HG03159 (cell line): ENCODE measurements at regions not wholly inside any gene's neighbourhood (a gene's known extent, or its start where the extent isn't known, plus 50 kb on each side); places are given as distances from the start of the nearest gene placed in this dataset.
"Not testable (repeated sequence)": the region's sequence is repeated elsewhere in the genome, so short reads cannot be mapped to it uniquely, and the experiment has no call there.

ENCODE experiments used
- ATAC-seq: cut with Tn5 transposase; IDR thresholded peaks from one replicate; pipeline ENCODE4 v1.9.1; 2021; ENCODE audit warnings: mild to moderate bottlenecking, moderate library complexity; ENCODE audit not compliant: unreplicated experiment

DNA sequence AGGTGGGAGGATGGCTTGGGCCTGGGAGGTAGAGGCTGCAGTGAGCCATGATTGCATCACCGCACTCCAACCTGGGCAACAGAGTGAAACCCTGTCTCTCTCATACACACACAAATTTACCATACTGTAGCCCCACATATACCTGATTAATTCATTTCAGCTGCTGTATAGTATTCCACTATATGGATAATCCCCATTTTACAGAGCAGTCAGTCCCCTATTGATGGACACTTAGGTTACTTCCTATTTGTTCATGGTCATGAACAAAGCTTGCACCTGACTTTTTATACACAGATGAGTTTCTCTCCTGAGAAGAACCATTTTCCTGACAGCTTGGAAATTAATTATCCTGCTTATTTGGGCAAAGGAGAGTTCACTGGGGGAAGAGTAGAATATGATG lies 59.2 kb downstream of the EMX2 start:
- ATAC-seq, result no peak

DNA sequence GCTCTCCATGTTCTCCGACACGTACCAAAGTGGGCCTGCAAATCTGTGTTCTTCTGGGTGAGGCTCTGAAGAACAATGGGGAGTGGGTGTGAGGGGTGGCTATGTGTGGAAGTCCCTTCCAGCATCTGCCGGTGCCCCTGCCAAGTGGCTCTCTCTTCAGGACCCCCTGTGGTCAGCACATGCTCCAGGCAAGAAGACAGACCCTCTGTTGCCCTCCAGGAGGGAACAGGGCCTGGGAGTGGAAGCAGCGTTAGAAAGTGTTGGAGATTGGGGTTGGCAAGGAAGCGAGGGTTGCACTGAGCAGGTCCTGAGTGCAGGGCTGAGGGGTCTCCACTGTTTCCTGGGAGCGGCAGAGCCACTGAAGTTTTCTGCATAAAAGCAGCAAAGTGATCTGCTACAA lies 60.5 kb downstream of the EMX2 start:
- no peak for ATAC-seq

DNA sequence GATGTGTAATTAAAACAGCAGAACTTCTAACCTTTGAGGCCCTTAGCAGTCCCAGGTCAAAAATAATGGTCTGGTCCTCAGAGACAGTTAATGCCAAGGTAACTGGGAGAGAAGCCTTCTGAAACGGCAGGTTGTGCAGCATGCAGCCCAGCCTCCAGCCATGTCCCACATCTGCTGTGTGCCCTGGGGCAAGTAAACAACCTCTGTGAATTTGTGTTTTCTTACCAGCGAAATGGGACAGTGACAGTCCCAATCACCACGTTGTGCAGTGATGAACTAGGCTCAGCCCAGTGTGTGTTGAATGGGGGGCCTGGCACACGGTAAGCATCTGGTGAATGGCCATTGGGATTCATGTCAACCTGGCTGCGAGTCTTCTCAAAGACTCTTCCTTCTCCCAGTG lies 61.2 kb downstream of the EMX2 start:
- ATAC-seq, result no peak

DNA sequence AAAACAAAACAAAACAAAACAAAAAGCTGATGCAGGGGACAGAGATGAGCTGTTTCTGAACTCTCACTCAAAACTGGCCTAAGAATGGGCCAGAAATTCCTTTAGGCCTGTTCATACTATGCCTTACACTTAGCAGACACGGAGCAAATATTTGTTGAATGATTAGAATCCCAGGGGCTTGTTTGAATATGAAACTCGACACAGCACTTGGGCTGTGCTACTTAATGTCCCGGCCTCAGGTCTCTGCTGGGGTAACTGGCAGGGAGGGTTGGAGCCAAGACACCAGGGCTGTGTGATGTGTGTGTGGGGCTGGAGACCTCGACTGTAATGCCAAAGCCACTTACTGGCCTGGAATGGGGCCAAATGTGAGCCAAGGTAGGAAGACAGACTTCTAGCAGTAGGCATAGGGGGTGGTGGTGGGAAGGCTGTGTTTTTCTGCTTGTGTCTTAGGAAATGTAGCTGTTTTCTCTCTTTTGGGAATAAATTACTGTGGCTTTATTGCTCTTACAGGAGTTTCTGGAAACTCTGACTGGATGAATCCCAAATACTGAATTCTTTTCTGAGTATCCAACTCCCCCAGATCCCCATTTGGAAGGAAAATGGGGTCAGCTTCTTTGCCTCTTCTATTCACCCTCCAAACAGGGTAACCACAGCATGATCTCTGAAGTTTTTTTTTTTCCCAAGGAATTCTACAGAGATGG lies 66.7 kb downstream of the EMX2 start:
- ATAC-seq, result no peak

DNA sequence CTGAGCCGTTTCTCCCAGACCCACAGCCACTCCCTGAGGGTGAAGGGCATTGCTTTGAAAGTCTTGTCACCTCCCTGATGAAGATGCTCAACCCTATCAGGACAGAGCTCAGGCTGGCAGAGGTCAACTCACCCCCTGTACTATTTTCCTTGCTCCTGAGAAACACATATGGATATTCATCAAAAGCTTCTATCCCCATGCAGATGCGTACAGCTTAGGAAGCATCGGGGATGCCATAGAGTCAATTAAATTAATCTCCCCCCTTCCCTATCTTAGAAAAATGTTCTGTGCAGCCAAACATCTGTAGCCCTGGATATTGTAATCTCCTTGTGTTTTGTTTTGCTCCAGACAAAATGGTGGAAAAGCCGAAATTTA lies 67.2 kb downstream of the EMX2 start:
- no peak for ATAC-seq

DNA sequence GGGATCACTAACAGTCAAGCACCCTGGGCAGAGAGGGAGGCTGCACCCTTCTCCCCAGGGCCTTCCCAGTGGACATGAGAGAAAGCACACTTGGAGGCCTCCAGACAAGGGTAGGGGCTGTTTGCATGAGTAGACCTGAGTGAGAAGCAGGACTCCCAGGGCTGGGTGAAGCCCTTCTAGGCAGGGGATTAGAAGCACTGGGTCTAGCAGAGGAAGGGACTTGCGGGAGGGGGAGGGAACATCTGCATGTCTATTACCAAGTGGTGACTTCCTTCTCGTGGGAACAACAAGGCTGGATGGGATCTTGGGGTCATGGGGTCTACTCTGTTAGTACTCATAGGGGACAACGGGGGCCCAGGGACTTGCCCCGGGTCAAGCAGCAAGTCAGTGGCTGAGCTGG lies 67.8 kb downstream of the EMX2 start:
- ATAC-seq, result no peak

DNA sequence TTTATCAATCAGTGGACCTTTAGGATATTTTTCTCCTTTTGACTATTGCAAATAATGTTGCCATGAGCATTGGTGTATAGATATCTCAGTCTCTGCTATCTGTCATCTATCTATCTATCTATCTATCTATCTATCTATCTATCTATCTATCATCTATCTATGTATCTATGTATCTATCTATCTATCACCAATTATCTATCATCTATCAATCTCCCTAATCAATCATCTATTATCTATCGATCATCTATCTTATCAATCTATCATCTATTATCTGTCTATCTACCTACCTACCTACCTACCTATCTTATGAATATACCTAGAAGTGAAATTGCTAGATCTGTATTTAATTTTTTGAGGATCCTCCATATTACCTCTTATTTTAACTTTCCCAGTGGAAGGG lies 69.6 kb downstream of the EMX2 start:
- no peak for ATAC-seq

DNA sequence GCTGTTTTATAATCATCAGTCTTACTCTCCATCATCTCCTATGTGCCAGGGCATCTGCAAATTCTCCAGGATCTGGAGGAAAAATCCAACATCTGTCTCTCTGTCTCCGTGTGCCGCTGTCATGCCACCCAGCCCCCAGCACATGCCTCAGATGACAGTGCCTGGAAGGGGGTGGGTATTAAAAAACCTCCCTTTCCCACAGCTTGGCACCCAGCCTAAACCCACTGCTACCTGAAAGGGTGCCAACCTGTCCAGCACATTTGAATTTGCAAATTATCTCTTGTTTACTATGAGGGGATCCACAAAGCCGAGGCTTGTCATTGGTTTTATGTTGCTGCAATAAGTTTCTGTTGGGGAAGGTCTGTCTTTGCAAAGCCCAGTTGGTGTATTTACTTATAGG lies 73.1 kb downstream of the EMX2 start:
- no peak for ATAC-seq

DNA sequence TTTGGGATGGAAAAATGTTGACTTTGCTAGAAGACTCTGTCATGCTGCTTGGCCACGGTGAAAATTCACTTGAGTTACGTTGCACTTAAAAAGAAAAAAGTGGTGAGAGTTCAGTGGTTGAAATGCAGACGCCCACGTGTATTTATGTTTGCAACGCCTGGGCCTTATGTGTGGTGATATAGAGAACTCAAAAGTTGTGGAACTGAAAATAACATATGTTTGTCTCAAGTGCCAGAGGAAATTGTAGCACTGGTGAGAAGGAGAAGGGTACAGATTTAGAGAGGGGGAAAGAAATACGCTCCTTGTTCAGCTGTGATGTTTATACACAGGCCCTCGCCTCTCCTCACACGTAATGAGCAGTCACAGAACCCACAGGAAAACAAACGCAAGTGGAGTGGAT lies 73.6 kb downstream of the EMX2 start:
- ATAC-seq, result peak; percentile 50

DNA sequence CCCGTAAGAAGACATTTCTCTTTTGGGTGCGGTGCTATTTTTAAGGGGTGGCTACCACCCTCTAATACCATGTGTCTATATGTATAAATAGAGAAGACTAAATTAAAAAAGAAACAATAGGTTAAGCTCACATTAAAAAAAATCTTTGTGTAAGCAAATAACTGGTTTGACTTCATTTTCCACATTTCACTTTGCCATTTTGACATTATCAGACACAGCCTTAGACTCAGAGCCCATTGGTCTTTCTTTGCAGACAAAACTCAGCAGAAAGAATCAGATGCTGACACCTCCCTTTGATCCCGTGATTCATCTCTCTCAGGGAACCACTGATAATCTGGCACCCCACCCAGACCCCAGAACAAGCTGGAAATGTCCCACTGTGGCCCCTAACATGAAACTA lies 74.5 kb downstream of the EMX2 start:
- no peak for ATAC-seq

DNA sequence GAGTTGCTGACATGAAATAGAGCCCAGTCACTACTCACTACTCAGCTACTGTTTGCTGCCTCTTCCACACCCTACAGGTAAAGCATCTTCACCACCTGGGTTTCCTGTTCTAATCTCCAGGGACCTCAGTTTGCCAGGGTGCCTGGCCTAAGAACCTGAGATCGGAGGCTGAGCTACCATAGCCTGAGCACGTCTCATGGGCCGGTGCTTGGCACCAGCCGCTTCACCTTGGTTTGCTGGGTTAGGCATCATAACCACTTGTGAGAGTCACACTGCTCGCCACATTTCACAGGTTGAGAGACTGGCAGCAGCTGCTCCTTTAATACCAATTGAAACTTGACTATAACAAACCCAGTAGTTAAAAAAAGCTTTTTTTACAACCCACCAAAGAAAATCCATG lies 75.1 kb downstream of the EMX2 start:
- ATAC-seq, result no peak

DNA sequence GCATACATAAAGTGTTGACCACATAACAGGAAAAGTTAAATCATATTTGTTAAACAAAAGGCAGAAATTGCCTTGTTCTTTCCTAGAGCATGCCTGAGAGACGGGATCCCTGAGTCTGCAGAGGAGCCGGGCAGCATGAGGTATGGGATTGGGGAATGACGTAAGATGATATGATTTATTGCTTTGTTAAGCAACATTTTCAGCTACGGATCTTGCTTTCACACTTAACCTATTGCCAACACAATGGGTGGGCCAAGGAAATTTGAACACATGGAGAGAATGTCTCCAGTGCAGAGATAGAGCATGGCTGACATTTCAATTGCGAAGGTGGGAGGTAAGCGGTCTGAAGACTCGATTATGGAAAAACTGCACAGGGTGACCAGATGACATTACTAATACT lies 76.7 kb downstream of the EMX2 start:
- ATAC-seq, result no peak

DNA sequence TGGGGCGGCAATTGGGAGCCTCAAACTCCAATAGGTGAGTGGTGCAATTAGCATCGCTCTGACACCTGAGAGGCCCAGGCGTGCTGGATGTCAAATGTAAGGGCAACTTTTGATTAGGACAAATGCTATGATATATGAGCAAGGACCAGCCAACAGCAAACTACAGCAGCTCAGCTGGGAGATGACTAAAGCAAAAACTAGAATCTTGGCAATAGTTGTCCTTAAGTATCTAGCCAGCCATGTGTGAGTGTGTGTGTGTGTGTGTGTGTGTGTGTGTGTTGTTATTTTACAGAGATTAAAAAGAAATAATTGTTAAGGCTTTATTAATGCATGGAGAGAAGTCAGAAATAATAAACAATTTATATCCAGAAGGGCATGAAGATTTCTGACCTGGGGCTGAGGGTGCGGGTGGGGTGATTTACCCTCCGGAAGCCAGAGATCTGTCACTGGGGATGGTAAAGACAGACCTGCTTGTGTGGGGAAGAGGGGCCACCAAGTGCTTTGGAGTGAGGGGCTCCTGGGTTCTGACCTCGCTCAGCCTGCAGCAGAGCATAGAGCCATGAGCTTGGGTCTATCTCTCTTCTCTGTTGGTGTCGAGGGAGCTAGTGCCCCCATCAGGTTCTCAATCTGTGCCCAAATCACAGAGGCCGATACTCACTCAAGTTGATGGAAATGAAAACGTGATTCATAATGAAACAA lies 77.3 kb downstream of the EMX2 start:
- ATAC-seq, result no peak

DNA sequence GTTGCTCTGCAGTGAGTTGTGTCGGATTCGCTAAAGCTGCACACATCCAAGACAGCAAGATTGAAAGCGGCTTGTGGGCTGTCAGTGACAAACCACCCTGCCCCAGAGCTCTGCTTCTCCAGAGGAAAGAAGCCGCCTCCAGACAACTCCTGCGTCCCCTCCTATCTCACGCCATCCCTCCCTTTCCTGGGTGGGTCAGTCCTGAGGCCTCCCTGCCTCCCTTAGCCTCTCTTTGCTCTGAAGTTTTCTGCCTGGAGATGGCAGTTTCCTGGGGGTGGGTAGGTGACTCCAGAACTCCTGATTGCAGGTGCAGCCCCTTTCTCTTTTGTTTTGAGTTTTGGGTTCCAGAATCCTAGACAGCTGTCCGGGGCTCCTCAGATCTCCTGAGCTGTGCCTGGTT lies 78.7 kb downstream of the EMX2 start:
- ATAC-seq, result no peak

DNA sequence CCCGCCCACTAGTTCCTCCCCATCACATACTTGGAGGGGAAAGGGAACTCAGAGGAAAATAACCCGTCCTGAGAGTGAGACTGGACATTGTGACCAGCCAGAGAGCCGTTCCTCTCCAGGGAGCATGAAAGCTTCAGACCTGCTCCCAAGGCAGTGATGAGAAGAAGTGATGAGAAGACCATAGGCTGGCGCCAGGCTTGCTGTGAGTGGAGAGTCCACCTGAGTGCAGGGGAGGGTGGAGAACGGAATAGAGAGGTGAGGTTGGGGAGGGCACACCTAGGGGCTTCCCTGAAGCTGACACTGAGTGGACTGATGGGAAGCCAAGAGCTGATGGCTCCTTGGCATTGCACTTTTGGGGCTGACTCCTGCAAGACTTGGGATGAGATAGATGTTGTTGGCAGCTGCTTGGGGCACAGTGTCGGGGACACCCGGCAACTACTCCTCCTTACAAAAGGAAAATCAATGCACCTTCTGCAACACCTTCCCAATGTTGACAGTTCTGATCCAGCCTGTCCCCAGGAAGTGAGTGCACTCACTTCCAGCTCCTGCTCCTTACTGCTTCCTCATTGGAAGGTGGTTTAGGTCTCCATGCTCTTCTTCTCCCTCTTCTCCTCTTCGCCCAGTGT lies 79.4 kb downstream of the EMX2 start:
- ATAC-seq, result no peak

DNA sequence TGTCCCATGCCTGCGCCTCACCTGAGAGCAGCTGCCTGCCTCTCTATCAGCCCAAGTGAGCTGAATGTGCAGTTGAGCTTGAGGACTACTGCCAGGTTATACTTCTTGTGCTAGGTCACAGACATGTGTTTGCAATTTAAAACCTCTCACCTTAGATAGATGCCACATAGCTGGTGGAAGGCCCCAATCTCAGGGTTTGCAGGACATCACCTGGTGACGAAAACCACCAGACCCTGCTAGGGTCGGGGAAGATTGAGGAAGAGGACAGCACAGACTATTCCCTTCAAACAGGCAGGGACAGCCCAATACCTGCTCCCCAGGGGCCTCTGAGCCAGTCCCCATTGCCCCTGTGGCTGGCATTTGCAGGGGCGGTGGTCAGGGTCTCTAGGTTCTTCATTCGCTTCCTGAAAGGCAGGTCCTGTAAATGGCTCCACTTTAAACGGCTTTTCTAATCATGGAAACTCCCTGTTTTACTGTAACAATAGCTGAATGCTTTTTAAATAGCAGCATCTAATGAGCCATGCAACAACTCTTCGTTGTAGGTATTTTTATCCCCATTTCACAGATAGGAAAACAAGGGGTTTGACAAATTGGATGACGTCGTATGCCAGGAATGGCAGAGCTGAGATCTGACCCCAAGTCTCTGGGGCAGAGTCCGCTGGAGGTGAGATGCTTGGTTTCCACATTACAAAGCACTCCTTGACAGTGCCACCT lies 80.1 kb downstream of the EMX2 start:
- ATAC-seq, result no peak

DNA sequence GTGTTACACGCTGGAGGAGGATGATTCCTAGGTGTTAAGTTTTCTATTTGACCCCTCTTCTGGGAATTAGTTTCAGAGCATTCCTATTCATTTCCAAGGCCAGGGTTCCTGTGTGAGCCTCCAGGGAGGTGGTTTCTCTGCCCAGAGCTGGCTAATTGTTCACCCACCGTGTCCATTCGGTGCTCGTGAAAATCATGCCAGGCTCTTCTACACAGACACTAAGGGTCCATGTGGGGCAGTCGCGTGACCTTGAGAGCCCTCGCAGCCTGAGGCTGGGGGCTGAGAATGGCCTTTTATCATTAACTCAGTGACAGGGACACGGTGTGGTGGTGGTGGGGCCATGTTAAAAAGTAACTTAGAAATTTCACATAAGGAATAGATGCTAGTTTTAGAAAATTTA lies 83.7 kb downstream of the EMX2 start:
- ATAC-seq, result no peak

DNA sequence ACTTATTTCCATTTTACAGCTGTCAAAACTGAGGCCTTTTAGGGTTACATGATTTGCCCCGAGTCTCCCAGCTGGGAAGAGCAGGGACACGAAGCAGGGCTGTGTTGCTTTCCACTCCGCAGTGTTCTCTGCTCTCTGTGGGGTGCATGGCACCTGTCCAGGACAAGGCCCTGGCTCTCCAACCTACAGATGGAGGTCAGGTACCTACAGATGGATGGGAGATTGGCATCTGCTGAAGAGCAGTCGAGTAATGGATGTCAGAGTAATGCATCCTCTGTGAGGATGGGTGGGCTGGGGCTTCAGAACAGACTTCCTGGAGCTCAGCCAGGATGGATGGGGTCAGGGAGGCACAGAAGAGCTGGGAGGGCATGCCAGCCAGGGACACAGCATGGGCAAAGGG lies 85.0 kb downstream of the EMX2 start:
- ATAC-seq, result no peak

DNA sequence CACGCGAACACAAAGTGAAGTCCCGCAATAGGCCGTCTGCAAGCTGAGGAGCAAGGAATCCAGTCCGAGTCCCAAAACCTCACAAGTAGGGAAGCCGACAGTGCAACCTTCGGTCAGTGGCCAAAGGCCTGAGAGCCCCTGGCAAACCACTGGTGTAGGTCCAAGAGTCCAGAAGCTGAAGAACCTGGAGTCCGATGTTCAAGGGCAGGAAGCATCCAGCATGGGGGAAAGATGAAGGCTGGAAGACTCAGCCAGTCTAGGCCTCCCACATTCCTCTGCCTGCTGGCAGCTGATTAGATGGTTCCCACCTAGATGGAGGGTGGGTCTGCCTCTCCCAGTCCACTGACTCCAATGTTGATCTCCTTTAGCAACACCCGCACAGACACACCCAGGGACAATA lies 87.2 kb downstream of the EMX2 start:
- ATAC-seq, result not testable (repeated sequence)

DNA sequence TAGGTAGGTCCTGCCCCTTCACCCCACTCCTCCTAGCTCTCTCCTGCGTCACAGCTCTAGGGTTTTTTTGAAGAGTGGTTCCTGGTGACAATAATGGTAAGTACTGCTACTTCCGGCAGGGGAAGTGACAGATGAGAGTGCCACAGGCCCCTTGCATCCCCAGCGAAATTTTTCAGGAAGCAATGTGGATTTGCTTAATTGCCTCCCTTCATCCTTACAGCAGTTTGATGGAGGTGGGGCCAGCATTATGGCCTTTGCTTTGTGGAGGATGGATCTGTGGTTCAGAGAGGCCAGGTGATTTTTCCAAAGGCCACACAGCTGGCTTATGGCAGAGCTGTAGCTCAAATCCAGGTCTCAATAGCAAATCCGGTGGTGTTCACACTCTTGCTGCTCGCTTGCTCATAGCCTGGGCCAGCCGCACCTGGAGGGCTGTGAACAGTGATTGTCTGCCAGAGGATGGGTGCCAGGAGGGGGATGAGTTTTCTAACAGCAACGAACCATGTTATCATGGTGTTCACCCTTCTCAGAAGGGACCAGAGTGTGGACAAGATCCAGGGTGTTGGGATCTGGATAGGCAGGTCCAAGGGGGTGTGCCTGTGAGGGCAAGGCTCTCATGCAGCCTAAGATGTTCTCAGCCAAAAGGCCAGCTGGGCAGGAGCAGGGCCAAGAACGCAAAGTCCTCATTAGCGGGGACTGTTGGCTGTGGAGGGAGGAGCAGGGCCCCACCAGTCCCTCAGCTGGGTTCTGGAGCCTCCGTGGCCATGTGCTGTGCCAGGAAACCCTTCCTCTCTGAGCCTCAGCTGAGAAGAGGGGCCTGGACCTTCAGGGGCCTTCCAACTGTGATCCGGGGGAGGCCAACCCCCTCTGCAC lies 89.0 kb downstream of the EMX2 start:
- ATAC-seq, result no peak

DNA sequence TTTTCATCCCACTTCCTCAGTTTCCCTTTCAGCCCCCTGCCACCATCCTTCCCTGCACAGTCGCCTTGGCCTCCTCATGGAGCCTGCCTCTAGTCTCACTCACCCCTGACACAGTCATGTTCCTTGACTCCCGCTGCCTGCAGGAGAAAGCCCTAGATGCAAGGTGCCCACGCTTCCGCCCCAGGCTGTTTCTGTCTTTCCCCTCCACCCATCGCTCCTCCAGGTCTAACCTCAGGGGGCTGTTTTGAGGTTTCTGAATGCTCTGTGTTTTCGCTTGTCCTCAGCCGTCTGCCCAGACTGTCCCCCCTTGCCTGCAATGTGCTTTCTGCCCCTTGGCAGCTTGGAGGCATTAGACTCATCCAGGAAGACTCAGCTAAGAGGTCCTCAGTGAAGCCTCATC lies 89.9 kb downstream of the EMX2 start:
- ATAC-seq, result no peak
